ENCODE measurements at regions not wholly inside any gene's neighbourhood (a gene's known extent, or its start where the extent isn't known, plus 50 kb on each side); places are given as distances from the start of the nearest gene placed in this dataset.
"Not testable (repeated sequence)": the region's sequence is repeated elsewhere in the genome, so short reads cannot be mapped to it uniquely, and the experiment has no call there.

DNA sequence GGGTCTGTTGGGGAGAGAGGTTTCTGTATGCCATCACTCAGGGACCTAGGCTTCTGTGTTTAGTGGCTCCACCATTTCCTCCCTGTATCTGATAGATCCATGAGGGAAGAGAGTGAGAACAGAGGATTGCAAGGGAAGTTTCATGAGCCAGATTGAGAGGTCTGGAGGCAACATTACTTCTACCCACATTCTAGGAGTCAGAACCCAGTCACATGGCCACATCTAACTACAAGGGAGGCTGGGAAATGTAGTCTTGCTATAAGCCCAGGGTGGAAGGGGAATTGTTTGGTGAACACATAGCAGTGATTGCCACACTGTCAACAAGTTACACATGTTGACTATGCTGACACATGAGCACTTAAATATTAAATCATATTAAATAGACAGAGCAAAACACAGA, 834.8 kb downstream of the C12orf50 start:
- TF ChIP-seq, protein P1, sequence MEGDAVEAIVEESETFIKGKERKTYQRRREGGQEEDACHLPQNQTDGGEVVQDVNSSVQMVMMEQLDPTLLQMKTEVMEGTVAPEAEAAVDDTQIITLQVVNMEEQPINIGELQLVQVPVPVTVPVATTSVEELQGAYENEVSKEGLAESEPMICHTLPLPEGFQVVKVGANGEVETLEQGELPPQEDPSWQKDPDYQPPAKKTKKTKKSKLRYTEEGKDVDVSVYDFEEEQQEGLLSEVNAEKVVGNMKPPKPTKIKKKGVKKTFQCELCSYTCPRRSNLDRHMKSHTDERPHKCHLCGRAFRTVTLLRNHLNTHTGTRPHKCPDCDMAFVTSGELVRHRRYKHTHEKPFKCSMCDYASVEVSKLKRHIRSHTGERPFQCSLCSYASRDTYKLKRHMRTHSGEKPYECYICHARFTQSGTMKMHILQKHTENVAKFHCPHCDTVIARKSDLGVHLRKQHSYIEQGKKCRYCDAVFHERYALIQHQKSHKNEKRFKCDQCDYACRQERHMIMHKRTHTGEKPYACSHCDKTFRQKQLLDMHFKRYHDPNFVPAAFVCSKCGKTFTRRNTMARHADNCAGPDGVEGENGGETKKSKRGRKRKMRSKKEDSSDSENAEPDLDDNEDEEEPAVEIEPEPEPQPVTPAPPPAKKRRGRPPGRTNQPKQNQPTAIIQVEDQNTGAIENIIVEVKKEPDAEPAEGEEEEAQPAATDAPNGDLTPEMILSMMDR (IDR thresholded peaks at IDR 0.05) = not testable (repeated sequence)
- TF ChIP-seq POLR2A (IDR thresholded peaks at IDR 0.05) = not testable (repeated sequence)
